OCI-LY1 (cell line): ENCODE measurements at regions not wholly inside any gene's neighbourhood (a gene's known extent, or its start where the extent isn't known, plus 50 kb on each side); places are given as distances from the start of the nearest gene placed in this dataset.

Experiments
- H2AFZ ChIP-seq: fragments of 200-600 bp; sonication (generic), shearing (Covaris generic); 2 replicates; pipeline ENCODE4 v1.6.0; 2014; ENCODE audit warnings: antibody characterized with exemption, mild to moderate bottlenecking, low read length
- H3F3A ChIP-seq: fragments of 200-600 bp; sonication (generic), shearing (Covaris generic); 2 replicates; pipeline ENCODE4 v1.6.0; 2014; ENCODE audit warnings: mild to moderate bottlenecking, antibody characterized with exemption, low read length, moderate library complexity; ENCODE audit not compliant: insufficient read depth
- H3K27ac ChIP-seq: fragments of 200-600 bp; sonication (generic); 2 replicates; pipeline ENCODE4 v1.5.1; 2014; ENCODE audit warnings: low read length, mixed run types, mild to moderate bottlenecking, low read depth; ENCODE audit not compliant: poor library complexity, severe bottlenecking
- H3K27me3 ChIP-seq: fragments of 200-600 bp; sonication (generic); 2 replicates; pipeline ENCODE4 v1.6.0; 2014; ENCODE audit warnings: antibody characterized with exemption, mild to moderate bottlenecking, low read length, moderate library complexity; ENCODE audit not compliant: insufficient read depth
- H3K36me3 ChIP-seq: fragments of 200-600 bp; sonication (generic); 2 replicates; pipeline ENCODE4 v1.6.1; 2014; ENCODE audit warnings: mild to moderate bottlenecking, antibody characterized with exemption, low read length, moderate library complexity, mixed read lengths; ENCODE audit not compliant: insufficient read depth
- H3K4me1 ChIP-seq: fragments of 200-600 bp; sonication (generic); 2 replicates; pipeline ENCODE4 v1.5.1; 2014; ENCODE audit warnings: mild to moderate bottlenecking, low read length, moderate library complexity; ENCODE audit not compliant: insufficient read depth, severe bottlenecking
- H3K4me2 ChIP-seq: fragments of 200-600 bp; sonication (generic), shearing (Covaris generic); 2 replicates; pipeline ENCODE4 v1.6.1; 2014; ENCODE audit warnings: low read length
- H3K4me3 ChIP-seq: fragments of 200-600 bp; sonication (generic); 2 replicates; pipeline ENCODE4 v1.5.1; 2014; ENCODE audit warnings: low read length, low read depth, mild to moderate bottlenecking, mixed read lengths; ENCODE audit not compliant: poor library complexity, severe bottlenecking
- H3K79me2 ChIP-seq: fragments of 200-600 bp; shearing (Covaris generic); 2 replicates; pipeline ENCODE4 v1.6.1; 2016; ENCODE audit warnings: mixed run types, low read length, mixed read lengths; ENCODE audit not compliant: insufficient read depth
- H3K9ac ChIP-seq: fragments of 200-600 bp; sonication (generic), shearing (Covaris generic); 2 replicates; pipeline ENCODE4 v1.6.1; 2014; ENCODE audit warnings: mild to moderate bottlenecking, low read length, mixed read lengths
- H3K9me2 ChIP-seq: fragments of 200-600 bp; sonication (generic), shearing (Covaris generic); 2 replicates; pipeline ENCODE4 v1.6.1; 2014; ENCODE audit warnings: low read depth, mild to moderate bottlenecking, low read length, mixed read lengths
- H3K9me3 ChIP-seq: fragments of 200-600 bp; shearing (Covaris generic); 2 replicates; pipeline ENCODE4 v1.6.1; 2014; ENCODE audit warnings: low read length, mixed read lengths
- H4K20me1 ChIP-seq: fragments of 200-600 bp; sonication (generic), shearing (Covaris generic); 2 replicates; pipeline ENCODE4 v1.6.0; 2016; ENCODE audit warnings: mild to moderate bottlenecking, low read length; ENCODE audit not compliant: insufficient read depth
- EZH2 ChIP-seq: fragments of 200-600 bp; sonication (generic), shearing (Covaris generic); IDR thresholded peaks from 2 replicates; pipeline ENCODE4 v1.8.0; 2017; ENCODE audit warnings: borderline replicate concordance, mixed run types, mild to moderate bottlenecking, antibody characterized with exemption, low read length, moderate library complexity, mixed read lengths
- TF ChIP-seq, protein P1 (sequence below): fragments of 200-600 bp; sonication (generic), shearing (Covaris generic); IDR thresholded peaks from 2 replicates; pipeline ENCODE4 v1.5.1; 2017; ENCODE audit warnings: mild to moderate bottlenecking, antibody characterized with exemption, low read length, moderate library complexity, mixed read lengths

GRCh38 chr10:127824826-127825225 lies 67.9 kb downstream of the CLRN3 start:
- no peak overlapping the region for H3K4me3 ChIP-seq
- no peak overlapping the region for H2AFZ ChIP-seq

GRCh38 chr10:127826154-127826725 lies 66.5 kb downstream of the CLRN3 start:
- Histone ChIP-seq H2AFZ (no peak overlapping the region), H3K9me2 (no peaks in the 10 kb centered on the region), H4K20me1 (no peaks in the 10 kb centered on the region), H3K36me3 (no peaks in the 10 kb centered on the region), H3K9me3 (0 out of 2 replicates have a peak, but pooled peaks cover 2% of the 10 kb centered on the region), H3K4me3 (no peak overlapping the region), H3K79me2 (no peaks in the 10 kb centered on the region), H3K4me1 (no peaks in the 10 kb centered on the region), H3K27ac (no peak overlapping the region), H3K9ac (no peak overlapping the region), H3F3A (no peaks in the 10 kb centered on the region), H3K4me2 (no peak overlapping the region), H3K27me3 (no peaks in the 10 kb centered on the region)
- TF ChIP-seq, protein P1, sequence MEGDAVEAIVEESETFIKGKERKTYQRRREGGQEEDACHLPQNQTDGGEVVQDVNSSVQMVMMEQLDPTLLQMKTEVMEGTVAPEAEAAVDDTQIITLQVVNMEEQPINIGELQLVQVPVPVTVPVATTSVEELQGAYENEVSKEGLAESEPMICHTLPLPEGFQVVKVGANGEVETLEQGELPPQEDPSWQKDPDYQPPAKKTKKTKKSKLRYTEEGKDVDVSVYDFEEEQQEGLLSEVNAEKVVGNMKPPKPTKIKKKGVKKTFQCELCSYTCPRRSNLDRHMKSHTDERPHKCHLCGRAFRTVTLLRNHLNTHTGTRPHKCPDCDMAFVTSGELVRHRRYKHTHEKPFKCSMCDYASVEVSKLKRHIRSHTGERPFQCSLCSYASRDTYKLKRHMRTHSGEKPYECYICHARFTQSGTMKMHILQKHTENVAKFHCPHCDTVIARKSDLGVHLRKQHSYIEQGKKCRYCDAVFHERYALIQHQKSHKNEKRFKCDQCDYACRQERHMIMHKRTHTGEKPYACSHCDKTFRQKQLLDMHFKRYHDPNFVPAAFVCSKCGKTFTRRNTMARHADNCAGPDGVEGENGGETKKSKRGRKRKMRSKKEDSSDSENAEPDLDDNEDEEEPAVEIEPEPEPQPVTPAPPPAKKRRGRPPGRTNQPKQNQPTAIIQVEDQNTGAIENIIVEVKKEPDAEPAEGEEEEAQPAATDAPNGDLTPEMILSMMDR, result no peak
- TF ChIP-seq EZH2, result no peak

More at GRCh38 chr10:127824826-127825225, 67.9 kb downstream of the CLRN3 start:
- Histone ChIP-seq H4K20me1 (no peaks in the 10 kb centered on the region), H3K9ac (no peak overlapping the region), H3K27me3 (no peaks in the 10 kb centered on the region), H3K9me2 (no peaks in the 10 kb centered on the region), H3K9me3 (0 out of 2 replicates have a peak, but pooled peaks cover 2% of the 10 kb centered on the region), H3K27ac (no peak overlapping the region), H3K79me2 (no peaks in the 10 kb centered on the region), H3K36me3 (no peaks in the 10 kb centered on the region), H3F3A (no peaks in the 10 kb centered on the region), H3K4me2 (no peak overlapping the region), H3K4me1 (no peaks in the 10 kb centered on the region)
- TF ChIP-seq, protein P1, result no peak
- no peak for TF ChIP-seq EZH2

DNA sequence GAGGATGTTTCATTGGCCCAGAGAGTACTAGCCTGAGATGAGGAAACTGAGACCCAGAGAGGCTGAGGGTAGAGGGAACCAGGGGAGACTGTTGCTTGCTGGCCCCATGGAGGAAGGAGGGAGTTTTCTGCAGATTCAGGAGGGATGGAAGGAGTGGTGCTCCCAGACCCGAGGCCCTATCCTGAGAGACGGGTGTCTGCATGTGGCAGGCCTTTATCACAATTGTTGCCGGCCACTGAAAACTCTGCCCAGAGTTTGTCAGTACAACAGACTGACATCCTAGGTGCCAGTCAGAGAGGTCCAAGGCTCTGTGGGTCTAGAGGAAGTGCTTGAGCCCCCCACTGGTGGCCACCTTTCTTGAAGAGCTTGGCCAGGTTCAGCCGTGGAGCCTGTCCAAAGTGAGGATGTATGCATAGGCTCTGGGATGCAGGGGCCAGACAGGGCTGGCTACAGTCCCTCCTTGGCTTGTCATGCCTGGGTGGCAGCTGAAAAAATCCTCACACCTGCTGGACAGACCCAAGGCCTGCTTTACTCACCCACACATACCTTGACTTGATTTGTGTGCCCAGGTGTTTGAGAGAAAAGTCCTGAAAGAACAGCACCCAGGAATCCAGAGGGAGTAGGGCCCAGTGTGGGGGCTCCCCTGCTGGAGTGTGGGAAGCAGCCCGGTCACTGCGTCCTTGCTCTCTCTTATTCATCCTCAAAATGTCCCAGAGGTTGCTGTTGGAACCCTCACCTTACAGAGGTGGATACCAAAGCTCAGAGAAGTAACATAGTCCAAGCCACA lies 65.2 kb downstream of the CLRN3 start:
- Histone ChIP-seq H3F3A (no peaks in the 10 kb centered on the region), H3K9ac (no peak overlapping the region), H3K9me3 (0 out of 2 replicates have a peak, but pooled peaks cover 2% of the 10 kb centered on the region), H3K27ac (no peak overlapping the region), H3K9me2 (no peaks in the 10 kb centered on the region), H3K27me3 (no peaks in the 10 kb centered on the region), H3K4me2 (no peak overlapping the region), H2AFZ (no peak overlapping the region), H3K79me2 (no peaks in the 10 kb centered on the region), H3K36me3 (no peaks in the 10 kb centered on the region), H4K20me1 (no peaks in the 10 kb centered on the region), H3K4me1 (no peaks in the 10 kb centered on the region), H3K4me3 (no peak overlapping the region)
- TF ChIP-seq EZH2, result no peak
- TF ChIP-seq, protein P1, result no peak
